SK-N-SH (cell line): ENCODE measurements at regions not wholly inside any gene's neighbourhood (a gene's known extent, or its start where the extent isn't known, plus 50 kb on each side); places are given as distances from the start of the nearest gene placed in this dataset.

Experiments used
- EZH2phosphoT487 ChIP-seq: fragments of 200-600 bp; sonication (generic); IDR thresholded peaks from 2 replicates; pipeline ENCODE4 v1.6.1; 2017; ENCODE audit warnings: low read depth, mixed run types, mild to moderate bottlenecking, antibody characterized with exemption, moderate library complexity, borderline replicate concordance
- NFIC ChIP-seq: IDR thresholded peaks from 2 replicates; pipeline ENCODE4 v1.4.0; 2012; ENCODE audit warnings: borderline replicate concordance
- POLR2AphosphoS5 ChIP-seq: IDR thresholded peaks from 2 replicates; pipeline ENCODE4 v1.6.1; 2012; ENCODE audit warnings: low read depth, low read length
- RAD21 ChIP-seq: IDR thresholded peaks from 2 replicates; pipeline ENCODE4 v1.6.1; 2012; ENCODE audit warnings: mild to moderate bottlenecking, low read length
- REST ChIP-seq: IDR thresholded peaks from 2 replicates; pipeline ENCODE4 v1.6.1; 2012; ENCODE audit warnings: mild to moderate bottlenecking, low read depth, low read length, moderate library complexity
- RFX5 ChIP-seq: IDR thresholded peaks from 2 replicates; pipeline ENCODE4 v1.6.1; 2012; ENCODE audit warnings: mild to moderate bottlenecking, improper control_type of control experiment, low read length
- SMC3 ChIP-seq: IDR thresholded peaks from 2 replicates; pipeline ENCODE4 v1.6.1; 2012; ENCODE audit warnings: low read depth, low read length, improper control_type of control experiment
- TAF1 ChIP-seq: IDR thresholded peaks from 2 replicates; pipeline ENCODE4 v1.6.1; 2012; ENCODE audit warnings: low read depth, mild to moderate bottlenecking, low read length, moderate library complexity, borderline replicate concordance
- TF ChIP-seq, protein P1 (sequence below): fragments of 200-600 bp; sonication (generic); IDR thresholded peaks from 2 replicates; pipeline ENCODE4 v1.6.1; 2017; ENCODE audit warnings: antibody characterized with exemption, mild to moderate bottlenecking, moderate library complexity
- TF ChIP-seq, protein P2 (sequence below): IDR thresholded peaks from 2 replicates; pipeline ENCODE4 v1.4.0; 2012; ENCODE audit warnings: low read depth

GRCh38 chr1:191579019-191579418 is 579.2 kb upstream of the RGS18 start:
- TF ChIP-seq EZH2phosphoT487 (no peak), TAF1 (no peak), POLR2AphosphoS5 (no peak), SMC3 (no peak), NFIC (no peak), RFX5 (no peak), REST (no peak), RAD21 (no peak)
- TF ChIP-seq, protein P1, sequence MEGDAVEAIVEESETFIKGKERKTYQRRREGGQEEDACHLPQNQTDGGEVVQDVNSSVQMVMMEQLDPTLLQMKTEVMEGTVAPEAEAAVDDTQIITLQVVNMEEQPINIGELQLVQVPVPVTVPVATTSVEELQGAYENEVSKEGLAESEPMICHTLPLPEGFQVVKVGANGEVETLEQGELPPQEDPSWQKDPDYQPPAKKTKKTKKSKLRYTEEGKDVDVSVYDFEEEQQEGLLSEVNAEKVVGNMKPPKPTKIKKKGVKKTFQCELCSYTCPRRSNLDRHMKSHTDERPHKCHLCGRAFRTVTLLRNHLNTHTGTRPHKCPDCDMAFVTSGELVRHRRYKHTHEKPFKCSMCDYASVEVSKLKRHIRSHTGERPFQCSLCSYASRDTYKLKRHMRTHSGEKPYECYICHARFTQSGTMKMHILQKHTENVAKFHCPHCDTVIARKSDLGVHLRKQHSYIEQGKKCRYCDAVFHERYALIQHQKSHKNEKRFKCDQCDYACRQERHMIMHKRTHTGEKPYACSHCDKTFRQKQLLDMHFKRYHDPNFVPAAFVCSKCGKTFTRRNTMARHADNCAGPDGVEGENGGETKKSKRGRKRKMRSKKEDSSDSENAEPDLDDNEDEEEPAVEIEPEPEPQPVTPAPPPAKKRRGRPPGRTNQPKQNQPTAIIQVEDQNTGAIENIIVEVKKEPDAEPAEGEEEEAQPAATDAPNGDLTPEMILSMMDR, result no peak
- TF ChIP-seq, protein P2, sequence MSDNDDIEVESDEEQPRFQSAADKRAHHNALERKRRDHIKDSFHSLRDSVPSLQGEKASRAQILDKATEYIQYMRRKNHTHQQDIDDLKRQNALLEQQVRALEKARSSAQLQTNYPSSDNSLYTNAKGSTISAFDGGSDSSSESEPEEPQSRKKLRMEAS, result no peak
